GM21528 (cell line): ENCODE measurements at regions not wholly inside any gene's neighbourhood (a gene's known extent, or its start where the extent isn't known, plus 50 kb on each side); places are given as distances from the start of the nearest gene placed in this dataset.

Experiments used
- ATAC-seq: cut with Tn5 transposase; IDR thresholded peaks from one replicate; pipeline ENCODE4 v1.9.1; 2021; ENCODE audit warnings: mild to moderate bottlenecking, moderate library complexity; ENCODE audit not compliant: unreplicated experiment, low FRiP score

GRCh38 chr7:41199136-41199535 lies 503.8 kb downstream of the INHBA start:
- ATAC-seq: no peak

GRCh38 chr7:41198502-41198901 lies 504.4 kb downstream of the INHBA start:
- no peak for ATAC-seq

- ATAC-seq: no peak
These were observed 505.1 kb downstream of the INHBA start for GRCh38 chr7:41197769-41198168.

- ATAC-seq: no peak
These were observed 509.1 kb downstream of the INHBA start for GRCh38 chr7:41193738-41194282.

- ATAC-seq: no peak
These were observed 512.3 kb downstream of the INHBA start for GRCh38 chr7:41190581-41190980.

GRCh38 chr7:41189866-41190265 lies 513.0 kb downstream of the INHBA start:
- no peak for ATAC-seq

GRCh38 chr7:41188163-41189130 lies 514.4 kb downstream of the INHBA start:
- no peak for ATAC-seq

- no peak for ATAC-seq
These were observed 515.6 kb downstream of the INHBA start for GRCh38 chr7:41187322-41187721.

- no peak for ATAC-seq
These were observed 517.0 kb downstream of the INHBA start for GRCh38 chr7:41185851-41186250.

GRCh38 chr7:41183741-41184140 lies 519.1 kb downstream of the INHBA start:
- ATAC-seq: no peak

- ATAC-seq: no peak
These were observed 520.1 kb downstream of the INHBA start for GRCh38 chr7:41182782-41183181.

- ATAC-seq: no peak
These were observed 527.5 kb downstream of the INHBA start for GRCh38 chr7:41175435-41175834.

- no peak for ATAC-seq
These were observed 528.4 kb downstream of the INHBA start for GRCh38 chr7:41174521-41174920.

GRCh38 chr7:41170466-41170865 lies 532.4 kb downstream of the INHBA start:
- no peak for ATAC-seq

GRCh38 chr7:41169317-41169716 lies 533.6 kb downstream of the INHBA start:
- no peak for ATAC-seq

GRCh38 chr7:41167836-41168235 lies 535.1 kb downstream of the INHBA start:
- no peak for ATAC-seq

GRCh38 chr7:41164440-41164839 lies 538.5 kb downstream of the INHBA start:
- ATAC-seq: no peak

- no peak for ATAC-seq
These were observed 538.9 kb downstream of the INHBA start for GRCh38 chr7:41163991-41164390.

GRCh38 chr7:41162612-41163011 lies 540.3 kb downstream of the INHBA start:
- no peak for ATAC-seq

GRCh38 chr7:41161041-41161587 lies 541.8 kb downstream of the INHBA start:
- no peak for ATAC-seq

- no peak for ATAC-seq
These were observed 546.6 kb downstream of the INHBA start for GRCh38 chr7:41156268-41156667.

- no peak for ATAC-seq
These were observed 549.6 kb downstream of the INHBA start for GRCh38 chr7:41153268-41153667.
